Neural cell (in vitro differentiated cells): ENCODE measurements at regions not wholly inside any gene's neighbourhood (a gene's known extent, or its start where the extent isn't known, plus 50 kb on each side); places are given as distances from the start of the nearest gene placed in this dataset.

ENCODE experiments used
- H2AFZ ChIP-seq: fragments of 200-600, 300-800 bp; sonication (generic), shearing (Covaris generic); 2 replicates; pipeline ENCODE4 v1.6.0; 2014; ENCODE audit warnings: low read depth, mild to moderate bottlenecking, antibody characterized with exemption, low read length, moderate library complexity
- H3F3A ChIP-seq: fragments of 200-600 bp; shearing (Covaris generic); 2 replicates; pipeline ENCODE4 v1.6.1; 2016; ENCODE audit warnings: mild to moderate bottlenecking, moderate library complexity, mixed read lengths, antibody characterized with exemption, low read length; ENCODE audit not compliant: insufficient read depth, poor library complexity, severe bottlenecking
- H3K27ac ChIP-seq: fragments of 200-600, 300-800 bp; sonication (generic), shearing (Covaris generic); 2 replicates; pipeline ENCODE4 v1.5.1; 2014; ENCODE audit warnings: mild to moderate bottlenecking, low read length, moderate library complexity
- H3K27me3 ChIP-seq: fragments of 300-800, 200-600 bp; sonication (generic), shearing (Covaris generic); 2 replicates; pipeline ENCODE4 v1.6.0; 2014; ENCODE audit warnings: mild to moderate bottlenecking, low read depth, low read length, moderate library complexity; ENCODE audit not compliant: insufficient read depth
- H3K36me3 ChIP-seq: fragments of 300-800, 200-600 bp; sonication (generic), shearing (Covaris generic); 2 replicates; pipeline ENCODE4 v1.5.1; 2014; ENCODE audit warnings: mild to moderate bottlenecking, antibody characterized with exemption, low read length, moderate library complexity; ENCODE audit not compliant: insufficient read depth
- H3K4me2 ChIP-seq: fragments of 300-800, 200-600 bp; sonication (generic), shearing (Covaris generic); 2 replicates; pipeline ENCODE4 v1.6.0; 2014; ENCODE audit warnings: mild to moderate bottlenecking, low read length
- H3K4me3 ChIP-seq: fragments of 300-800, 200-600 bp; sonication (generic), shearing (Covaris generic); 2 replicates; pipeline ENCODE4 v1.5.1; 2014; ENCODE audit warnings: mild to moderate bottlenecking, low read length, moderate library complexity
- H3K79me2 ChIP-seq: fragments of 200-600 bp; shearing (Covaris generic); replicated peaks from 2 replicates; pipeline ENCODE4 v1.6.0; 2014; ENCODE audit warnings: mild to moderate bottlenecking, low read length, moderate library complexity; ENCODE audit not compliant: insufficient read depth
- H3K9ac ChIP-seq: fragments of 300-800, 200-600 bp; sonication (generic), shearing (Covaris generic); 2 replicates; pipeline ENCODE4 v1.6.1; 2016; ENCODE audit warnings: mild to moderate bottlenecking, low read length, mixed read lengths
- H3K9me2 ChIP-seq: fragments of 200-600 bp; shearing (Covaris generic); 2 replicates; pipeline ENCODE4 v1.6.1; 2016; ENCODE audit warnings: mild to moderate bottlenecking, low read length, mixed read lengths; ENCODE audit not compliant: insufficient read depth
- H3K9me3 ChIP-seq: fragments of 200-600, 300-800 bp; sonication (generic), shearing (Covaris generic); 2 replicates; pipeline ENCODE4 v1.6.1; 2016; ENCODE audit warnings: mild to moderate bottlenecking, mixed run types, low read length, moderate library complexity, mixed read lengths
- H4K20me1 ChIP-seq: fragments of 200-600 bp; shearing (Covaris generic); 2 replicates; pipeline ENCODE4 v1.6.1; 2016; ENCODE audit warnings: mild to moderate bottlenecking, mixed run types; ENCODE audit not compliant: insufficient read depth
- EP300 ChIP-seq: fragments of 450-650 bp; conservative IDR thresholded peaks from 2 replicates; pipeline ENCODE4 v1.6.1; 2014; ENCODE audit warnings: antibody characterized with exemption, mild to moderate bottlenecking, moderate library complexity; ENCODE audit not compliant: poor library complexity, severe bottlenecking
- EZH2 ChIP-seq: fragments of 200-600, 300-800 bp; shearing (Covaris generic), sonication (generic); IDR thresholded peaks from 2 replicates; pipeline ENCODE4 v1.6.1; 2014; ENCODE audit warnings: antibody characterized with exemption, low read length, borderline replicate concordance, mild to moderate bottlenecking; ENCODE audit not compliant: insufficient read depth, poor library complexity, severe bottlenecking
- MXI1 ChIP-seq: fragments of 450-650 bp; conservative IDR thresholded peaks from 2 replicates; pipeline ENCODE4 v1.6.1; 2014; ENCODE audit warnings: antibody characterized with exemption, mild to moderate bottlenecking; ENCODE audit not compliant: poor library complexity, severe bottlenecking
- POLR2AphosphoS5 ChIP-seq: IDR thresholded peaks from 2 replicates; pipeline ENCODE4 v1.6.1; 2012
- RAD21 ChIP-seq: fragments of 450-650 bp; conservative IDR thresholded peaks from 2 replicates; pipeline ENCODE4 v1.6.1; 2014; ENCODE audit warnings: antibody characterized with exemption, mild to moderate bottlenecking, moderate library complexity
- REST ChIP-seq: IDR thresholded peaks from 2 replicates; pipeline ENCODE4 v1.6.1; 2012; ENCODE audit warnings: borderline replicate concordance
- SMC3 ChIP-seq: fragments of 450-650 bp; conservative IDR thresholded peaks from 2 replicates; pipeline ENCODE4 v1.6.1; 2014; ENCODE audit warnings: antibody characterized with exemption, mild to moderate bottlenecking, moderate library complexity; ENCODE audit not compliant: poor library complexity
- TAF1 ChIP-seq: IDR thresholded peaks from 2 replicates; pipeline ENCODE4 v1.6.1; 2012; ENCODE audit warnings: low read depth
- TF ChIP-seq, protein P1 (sequence below): fragments of 450-650 bp; IDR thresholded peaks from 2 replicates; pipeline ENCODE4 v1.5.1; 2014; ENCODE audit warnings: antibody characterized with exemption, mild to moderate bottlenecking, moderate library complexity; ENCODE audit not compliant: poor library complexity, severe bottlenecking

GRCh38 chr4:126961661-126962060 lies 671.1 kb upstream of the INTU start:
- Histone ChIP-seq H3K36me3 (no peaks in the 10 kb centered on the region), H2AFZ (no peak overlapping the region), H3K9me3 (no peaks in the 10 kb centered on the region), H3K9ac (no peak overlapping the region), H3K27me3 (no peaks in the 10 kb centered on the region), H3F3A (no peaks in the 10 kb centered on the region), H3K4me3 (no peak overlapping the region), H4K20me1 (no peaks in the 10 kb centered on the region), H3K79me2 (no peaks in the 10 kb centered on the region), H3K9me2 (no peaks in the 10 kb centered on the region), H3K27ac (no peak overlapping the region), H3K4me2 (no peak overlapping the region)
- TF ChIP-seq TAF1 (no peak), MXI1 (no peak), EZH2 (no peak), RAD21 (no peak), POLR2AphosphoS5 (no peak)

GRCh38 chr4:126965877-126966276 lies 666.9 kb upstream of the INTU start:
- Histone ChIP-seq H3F3A (no peaks in the 10 kb centered on the region), H3K9me3 (no peaks in the 10 kb centered on the region), H3K4me2 (peak overlapping the region; percentile 25), H3K79me2 (no peaks in the 10 kb centered on the region), H3K27ac (no peak overlapping the region), H3K36me3 (no peaks in the 10 kb centered on the region), H3K9me2 (no peaks in the 10 kb centered on the region), H3K9ac (no peak overlapping the region), H3K4me3 (no peak overlapping the region), H2AFZ (no peak overlapping the region), H3K27me3 (no peaks in the 10 kb centered on the region), H4K20me1 (no peaks in the 10 kb centered on the region)
- TF ChIP-seq, protein P1, sequence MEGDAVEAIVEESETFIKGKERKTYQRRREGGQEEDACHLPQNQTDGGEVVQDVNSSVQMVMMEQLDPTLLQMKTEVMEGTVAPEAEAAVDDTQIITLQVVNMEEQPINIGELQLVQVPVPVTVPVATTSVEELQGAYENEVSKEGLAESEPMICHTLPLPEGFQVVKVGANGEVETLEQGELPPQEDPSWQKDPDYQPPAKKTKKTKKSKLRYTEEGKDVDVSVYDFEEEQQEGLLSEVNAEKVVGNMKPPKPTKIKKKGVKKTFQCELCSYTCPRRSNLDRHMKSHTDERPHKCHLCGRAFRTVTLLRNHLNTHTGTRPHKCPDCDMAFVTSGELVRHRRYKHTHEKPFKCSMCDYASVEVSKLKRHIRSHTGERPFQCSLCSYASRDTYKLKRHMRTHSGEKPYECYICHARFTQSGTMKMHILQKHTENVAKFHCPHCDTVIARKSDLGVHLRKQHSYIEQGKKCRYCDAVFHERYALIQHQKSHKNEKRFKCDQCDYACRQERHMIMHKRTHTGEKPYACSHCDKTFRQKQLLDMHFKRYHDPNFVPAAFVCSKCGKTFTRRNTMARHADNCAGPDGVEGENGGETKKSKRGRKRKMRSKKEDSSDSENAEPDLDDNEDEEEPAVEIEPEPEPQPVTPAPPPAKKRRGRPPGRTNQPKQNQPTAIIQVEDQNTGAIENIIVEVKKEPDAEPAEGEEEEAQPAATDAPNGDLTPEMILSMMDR: no peak
- TF ChIP-seq RAD21: no peak
- no peak for TF ChIP-seq SMC3
- no peak for TF ChIP-seq POLR2AphosphoS5
- TF ChIP-seq MXI1: no peak

DNA sequence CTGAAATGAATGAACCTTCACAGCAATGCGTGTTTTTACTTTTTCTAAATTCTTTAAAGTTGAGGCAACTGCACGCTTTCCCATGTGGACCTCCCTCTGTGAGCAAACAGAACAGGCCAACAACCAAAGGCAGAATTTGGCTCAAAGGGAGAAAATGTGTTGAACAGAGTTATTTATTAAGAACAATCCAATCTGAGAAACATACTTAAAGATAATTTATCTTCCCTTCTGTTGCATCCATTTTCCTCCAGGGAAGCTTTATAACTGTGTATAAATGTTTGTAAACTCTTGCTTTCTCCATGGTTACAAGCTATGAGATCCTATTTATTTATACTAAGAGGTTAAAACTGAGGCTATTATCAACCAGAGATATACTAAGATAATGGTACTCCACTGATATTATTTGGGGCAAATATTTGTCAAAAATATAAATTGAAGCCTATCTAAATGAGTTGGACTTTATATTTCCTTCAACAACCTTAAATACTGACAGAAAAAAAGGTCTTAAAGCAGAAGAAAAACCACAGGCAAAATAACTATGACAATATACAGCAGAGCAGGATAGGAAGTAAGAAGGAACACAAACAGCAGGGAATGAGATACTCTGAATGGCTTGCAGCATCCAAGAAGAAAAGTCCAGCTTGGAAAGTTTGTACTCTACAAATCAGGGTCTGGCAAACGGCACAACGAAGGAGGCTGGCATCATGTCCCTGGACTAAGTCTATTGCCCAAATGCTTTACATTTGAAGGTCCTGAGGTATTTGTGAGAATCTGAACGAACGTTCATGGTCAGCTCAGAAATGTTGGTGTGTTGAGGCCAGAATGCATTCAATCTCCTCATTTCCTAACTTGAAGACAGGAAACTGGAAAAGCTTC lies 663.2 kb upstream of the INTU start:
- Histone ChIP-seq H2AFZ (no peak overlapping the region), H3K4me2 (no peak overlapping the region)
- no peak for TF ChIP-seq TAF1
- no peak for TF ChIP-seq MXI1
- no peak for TF ChIP-seq RAD21
- TF ChIP-seq, protein P1: no peak
- TF ChIP-seq EZH2: no peak
- TF ChIP-seq SMC3: no peak
- TF ChIP-seq EP300: no peak
- no peak for TF ChIP-seq REST
- no peak for TF ChIP-seq POLR2AphosphoS5

More for the DNA sequence above, 663.2 kb upstream of the INTU start:
- Histone ChIP-seq H3K79me2 (no peaks in the 10 kb centered on the region), H3K27me3 (no peaks in the 10 kb centered on the region), H3K9me2 (no peaks in the 10 kb centered on the region), H4K20me1 (no peaks in the 10 kb centered on the region), H3F3A (no peaks in the 10 kb centered on the region), H3K27ac (no peak overlapping the region), H3K9me3 (no peaks in the 10 kb centered on the region), H3K9ac (no peak overlapping the region), H3K36me3 (no peaks in the 10 kb centered on the region), H3K4me3 (no peak overlapping the region)
